GM18870 (cell line): ENCODE measurements at regions not wholly inside any gene's neighbourhood (a gene's known extent, or its start where the extent isn't known, plus 50 kb on each side); places are given as distances from the start of the nearest gene placed in this dataset.

Experiments used
- ATAC-seq: cut with Tn5 transposase; IDR thresholded peaks from one replicate; pipeline ENCODE4 v1.9.1; 2021; ENCODE audit warnings: moderate library complexity; ENCODE audit not compliant: unreplicated experiment

DNA sequence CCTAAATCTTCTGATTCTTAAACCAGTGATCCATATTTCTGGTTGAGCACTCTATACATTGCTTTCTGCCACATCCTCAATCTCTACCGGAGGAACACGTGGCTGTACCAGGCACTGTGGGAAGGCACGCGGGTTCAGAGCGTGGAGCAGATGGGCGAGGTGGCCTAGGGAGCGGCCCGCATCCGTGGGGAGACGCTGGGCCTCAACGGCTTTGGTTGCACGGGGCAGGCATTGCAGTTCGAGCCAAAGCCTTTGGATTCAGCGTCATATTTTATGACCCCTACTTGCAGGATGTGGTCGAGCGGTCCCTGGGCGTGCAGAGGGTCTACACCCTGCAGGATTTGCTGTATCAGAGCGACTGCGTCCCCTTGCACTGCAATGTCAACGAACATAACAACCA is 197.2 kb upstream of the RGMB start:
- no peak for ATAC-seq

DNA sequence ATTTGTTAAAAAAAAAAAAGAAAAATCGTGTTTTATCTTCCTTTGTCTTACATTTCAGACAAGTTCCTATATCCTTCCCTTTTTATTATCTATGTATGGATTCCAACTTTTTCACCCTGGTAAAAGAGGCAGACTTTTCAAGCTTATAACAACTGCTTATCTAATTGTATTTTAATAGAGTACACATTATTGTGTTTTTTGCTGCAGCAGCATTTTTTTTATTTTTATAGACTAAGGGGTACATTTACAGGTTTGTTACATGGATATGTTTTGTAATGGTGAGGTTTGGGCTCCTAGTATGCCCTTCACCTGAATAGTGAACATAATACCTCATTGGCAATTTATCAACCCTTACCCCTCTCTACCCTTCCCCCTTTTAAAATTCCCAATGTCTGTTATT is 195.0 kb upstream of the RGMB start:
- ATAC-seq, result no peak

DNA sequence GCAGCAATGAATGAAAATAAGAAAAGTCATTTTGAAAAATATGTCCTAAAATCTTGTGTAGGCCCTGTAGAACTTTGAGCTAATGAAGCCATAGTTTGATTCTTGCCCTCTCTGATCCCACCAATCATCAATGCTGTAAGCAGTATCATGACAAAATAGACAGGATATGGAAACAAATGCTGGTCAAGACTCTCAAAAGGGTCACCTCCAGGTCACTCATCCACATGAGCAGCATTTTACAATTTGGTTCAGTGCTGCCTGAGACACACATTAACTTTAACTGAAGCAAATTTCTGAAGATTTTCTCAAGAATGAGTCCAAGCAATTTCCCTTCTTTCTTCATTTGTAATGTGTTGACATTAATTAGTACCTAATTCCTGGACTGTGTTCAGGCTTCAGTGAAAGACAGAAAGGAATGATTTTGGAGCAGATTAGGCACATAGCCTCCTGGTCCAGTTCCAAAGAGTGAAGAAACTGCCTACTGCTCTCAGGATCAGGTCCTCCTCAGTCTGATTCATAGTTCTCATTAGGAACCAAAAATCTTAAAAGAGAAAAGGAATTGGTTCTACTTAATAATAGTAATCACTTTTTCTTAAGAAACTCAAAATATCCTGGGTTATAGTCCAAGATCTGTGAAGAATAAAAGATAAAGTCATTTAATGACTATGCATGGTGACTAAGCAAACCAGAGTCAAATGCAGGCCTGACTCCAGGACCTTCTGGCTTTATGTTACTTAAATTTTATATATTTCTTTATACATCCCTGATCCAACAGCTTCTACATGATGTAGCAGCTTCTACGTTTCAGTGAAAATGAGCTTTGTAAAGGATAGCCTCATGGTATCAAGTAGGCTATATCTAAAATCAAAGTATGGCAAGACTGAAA is 192.1 kb upstream of the RGMB start:
- ATAC-seq, result no peak

DNA sequence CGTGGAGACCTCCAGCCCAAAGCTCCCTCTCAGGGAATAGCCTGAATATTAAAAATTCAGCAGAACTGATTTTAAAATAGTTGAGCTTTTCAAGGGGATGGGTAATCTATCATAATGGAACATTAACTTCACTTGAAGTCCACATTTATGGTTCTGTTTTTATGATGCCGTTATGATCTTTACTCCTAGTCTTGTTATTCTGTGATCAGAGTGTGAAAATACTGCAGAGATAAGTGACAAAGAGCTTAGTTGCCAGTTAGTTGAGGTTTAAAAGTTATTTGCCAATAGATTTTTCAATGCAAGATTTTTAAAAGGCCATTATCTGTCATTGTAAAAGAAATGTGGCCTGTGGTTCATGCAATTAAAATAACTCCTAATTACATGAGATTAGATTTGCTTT is 189.9 kb upstream of the RGMB start:
- ATAC-seq, result no peak

- ATAC-seq, result no peak
Measured at GRCh38 chr5:98585661-98586310, 187.7 kb upstream of the RGMB start.

DNA sequence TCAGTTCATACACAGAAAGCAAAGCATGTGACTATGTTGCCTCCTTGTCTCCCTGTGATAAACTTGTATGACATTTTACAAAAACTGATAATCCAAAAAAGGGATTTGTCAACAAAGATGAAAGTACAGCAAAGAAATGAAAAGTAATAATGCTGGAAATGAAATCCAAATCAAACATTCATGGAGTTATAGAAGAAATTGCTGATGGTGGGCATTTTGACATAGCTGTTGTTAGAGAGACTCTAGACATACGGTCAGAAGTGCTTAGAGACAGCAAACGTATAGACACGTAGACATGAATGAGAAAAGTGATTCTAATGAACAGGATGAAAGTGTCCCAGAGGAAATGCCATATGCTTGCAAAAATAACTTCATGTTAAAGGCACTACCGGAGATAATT is 186.9 kb upstream of the RGMB start:
- ATAC-seq, result no peak

DNA sequence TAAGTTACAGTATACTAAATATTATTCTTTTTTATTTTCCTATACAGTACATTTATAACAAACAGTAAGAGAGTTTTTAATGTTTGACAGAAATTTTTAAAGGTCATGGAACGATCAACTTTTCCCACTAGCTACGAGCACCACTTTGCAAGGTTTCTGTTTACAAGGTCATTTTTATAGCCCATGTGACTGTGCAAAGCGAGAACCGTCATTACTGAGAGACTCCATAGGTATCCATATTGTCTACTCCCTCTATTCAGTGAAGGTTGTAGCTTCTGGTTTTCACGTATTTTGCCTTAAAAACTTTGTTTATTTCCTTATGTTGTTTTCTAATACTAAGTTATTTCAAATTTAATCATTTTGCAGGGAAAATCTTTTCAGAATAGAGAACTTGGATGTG is 186.3 kb upstream of the RGMB start:
- ATAC-seq, result no peak

GRCh38 chr5:98588215-98588614 is 185.2 kb upstream of the RGMB start:
- no peak for ATAC-seq

GRCh38 chr5:98593418-98593817 is 180.0 kb upstream of the RGMB start:
- no peak for ATAC-seq

GRCh38 chr5:98594098-98594497 is 179.4 kb upstream of the RGMB start:
- no peak for ATAC-seq

DNA sequence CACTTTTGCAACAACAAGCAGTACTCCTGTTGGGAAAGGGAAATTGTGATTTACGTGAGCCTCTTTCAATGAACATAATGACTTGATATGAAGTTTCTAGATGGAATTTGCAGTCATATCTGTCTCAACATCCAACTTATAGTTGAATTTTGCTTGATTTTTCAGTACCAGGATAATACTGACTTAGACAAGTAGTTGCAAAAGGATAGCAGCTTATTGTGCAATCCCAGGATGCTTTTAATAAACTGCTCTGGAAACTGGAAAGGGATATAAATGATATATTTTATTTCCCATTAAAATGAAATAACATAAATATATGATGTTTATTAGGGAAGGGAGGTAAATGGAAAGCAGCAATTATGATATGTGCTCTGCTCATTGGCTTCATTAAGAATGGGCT is 174.4 kb upstream of the RGMB start:
- ATAC-seq, result no peak

DNA sequence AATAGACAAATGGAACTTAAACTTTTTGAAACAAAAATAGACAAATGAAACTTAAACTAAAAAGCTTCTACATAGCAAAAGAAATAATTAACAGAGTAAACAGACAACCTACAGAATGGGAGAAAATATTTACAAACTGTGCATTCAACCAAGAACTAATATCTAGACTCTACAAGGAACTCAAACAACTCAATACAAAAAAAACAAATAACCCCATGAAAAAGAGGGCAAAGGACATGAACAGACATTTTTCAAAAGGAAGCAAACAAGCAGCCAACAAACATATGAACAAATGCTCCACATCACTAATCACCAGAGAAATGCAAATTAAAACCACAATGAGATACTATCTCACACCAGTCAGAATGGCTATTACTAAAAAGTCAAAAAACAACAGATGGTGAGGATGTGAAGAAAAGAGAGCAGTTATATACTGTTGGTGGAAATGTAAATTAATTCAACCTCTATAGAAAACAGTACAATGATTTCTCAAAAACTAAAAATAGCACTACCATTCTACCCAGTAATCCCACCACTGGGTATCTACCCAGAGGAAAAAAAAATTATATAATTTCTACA is 170.8 kb upstream of the RGMB start:
- ATAC-seq, result peak; percentile 79

DNA sequence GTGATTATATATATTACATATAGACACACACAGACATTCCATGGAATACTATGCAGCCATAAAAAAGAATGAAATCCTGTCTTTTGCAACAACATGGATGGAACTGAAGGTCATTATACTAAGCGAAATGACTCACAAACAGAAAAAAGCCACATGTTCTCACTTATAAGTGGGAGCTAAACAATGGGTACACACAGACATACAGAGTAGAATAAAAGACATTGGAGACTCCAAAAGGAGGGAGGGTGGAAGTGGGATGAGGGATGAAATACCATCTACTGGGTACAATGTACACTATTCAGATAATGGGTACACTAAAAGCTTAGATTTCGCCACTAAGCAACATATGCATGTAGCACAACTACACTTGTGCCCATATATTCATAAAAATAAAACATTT is 170.0 kb upstream of the RGMB start:
- ATAC-seq, result no peak

GRCh38 chr5:98604301-98604700 is 169.2 kb upstream of the RGMB start:
- no peak for ATAC-seq

- no peak for ATAC-seq
Measured at GRCh38 chr5:98604721-98605425, 168.6 kb upstream of the RGMB start.

- no peak for ATAC-seq
Measured at GRCh38 chr5:98605426-98605825, 168.0 kb upstream of the RGMB start.

DNA sequence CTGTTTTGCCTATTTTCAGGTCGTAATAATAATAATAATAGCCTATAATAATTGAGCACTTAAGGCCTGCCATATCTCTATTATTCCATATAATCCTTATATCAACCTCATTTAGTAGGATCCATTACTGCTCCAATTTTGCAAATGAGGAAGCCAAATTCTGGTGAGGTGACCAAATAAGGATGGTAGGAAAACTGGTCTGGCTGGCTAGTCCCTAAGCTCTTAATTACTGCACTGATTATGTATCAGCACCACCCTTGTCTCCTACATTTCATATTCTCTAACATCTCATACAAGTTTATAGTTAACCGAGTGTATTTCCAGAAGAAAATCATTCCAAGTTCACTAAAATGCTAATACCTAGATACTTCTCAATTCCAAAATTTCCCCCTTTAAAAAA is 166.5 kb upstream of the RGMB start:
- ATAC-seq, result no peak

DNA sequence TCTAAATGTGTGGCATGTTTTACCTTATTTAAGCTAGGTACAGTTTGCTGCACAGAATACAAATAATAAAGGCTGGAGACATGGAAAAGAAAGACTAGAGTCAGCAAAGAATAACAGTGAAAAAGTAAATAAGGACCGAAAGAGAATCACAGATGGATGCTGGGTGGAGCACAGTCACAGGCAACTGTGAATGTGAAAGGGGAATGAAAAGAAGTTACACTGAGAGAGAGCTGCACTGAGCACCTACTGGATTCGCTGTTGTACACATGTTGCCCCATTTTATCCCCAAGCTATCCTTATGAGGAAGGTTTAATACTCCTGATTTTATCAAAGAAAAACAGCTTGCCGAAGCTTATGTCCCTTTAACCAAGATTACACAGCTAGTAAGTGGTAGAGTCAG is 165.4 kb upstream of the RGMB start:
- no peak for ATAC-seq

GRCh38 chr5:98614341-98614740 is 159.1 kb upstream of the RGMB start:
- ATAC-seq, result no peak

DNA sequence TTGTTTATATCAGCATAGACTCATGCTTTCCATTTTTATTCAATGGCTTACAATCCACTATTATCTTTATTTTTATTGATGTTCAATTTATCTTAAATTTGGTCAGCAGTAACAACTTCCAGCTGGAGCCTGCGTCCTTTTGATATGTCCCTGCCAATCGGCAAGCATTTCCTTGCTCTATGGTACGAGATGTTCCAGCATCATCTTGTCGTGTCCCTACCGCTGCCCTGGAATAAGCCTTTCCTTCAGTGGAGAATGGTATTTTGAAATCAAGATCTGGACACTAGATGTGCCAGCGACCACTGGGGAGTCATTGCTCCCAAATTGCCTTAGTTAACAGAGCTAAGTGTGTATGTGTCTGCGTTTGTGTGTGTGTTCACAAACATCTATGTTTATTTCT is 151.6 kb upstream of the RGMB start:
- ATAC-seq, result no peak

GRCh38 chr5:98624145-98624880 is 149.2 kb upstream of the RGMB start:
- ATAC-seq, result no peak
